Memory B cell (primary cell): ENCODE measurements at regions not wholly inside any gene's neighbourhood (a gene's known extent, or its start where the extent isn't known, plus 50 kb on each side); places are given as distances from the start of the nearest gene placed in this dataset.
A peak's percentile ranks its signal among the peaks of the same experiment; 100 is the strongest.

Experiments used
- ATAC-seq: fragments of 150-1000 bp; cut with Tn5 transposase; 2 replicates; pipeline ENCODE4 v1.10.0; 2021; ENCODE audit warnings: low read depth, mild to moderate bottlenecking, moderate library complexity
- DNase-seq, 2 donors: peaks; one replicate each; pipeline ENCODE4 v3.0.0; 2022; ENCODE audit warnings: low spot score in 2 of 2
- H3K27ac Mint-ChIP-seq: one replicate; pipeline ENCODE4 v1.8.0; 2022; ENCODE audit warnings: mild to moderate bottlenecking, moderate library complexity, mixed read lengths
- H3K27me3 Mint-ChIP-seq: one replicate; pipeline ENCODE4 v1.8.0; 2022; ENCODE audit warnings: mixed read lengths
- H3K36me3 Mint-ChIP-seq: one replicate; pipeline ENCODE4 v1.8.0; 2022; ENCODE audit warnings: mild to moderate bottlenecking, mixed read lengths
- H3K4me1 Mint-ChIP-seq: one replicate; pipeline ENCODE4 v1.8.0; 2022; ENCODE audit warnings: mixed read lengths
- H3K4me3 Mint-ChIP-seq: one replicate; pipeline ENCODE4 v1.8.0; 2022; ENCODE audit warnings: mild to moderate bottlenecking, moderate library complexity, mixed read lengths
- H3K9me3 Mint-ChIP-seq: one replicate; pipeline ENCODE4 v1.8.0; 2022; ENCODE audit warnings: mixed read lengths

- Mint-ChIP-seq H3K27me3 (no peaks in the 10 kb centered on the region), H3K27ac (no peak overlapping the region), H3K4me3 (no peak overlapping the region), H3K36me3 (no peaks in the 10 kb centered on the region), H3K4me1 (peaks cover 8% of the 10 kb centered on the region), H3K9me3 (peaks cover 2% of the 10 kb centered on the region)
- no peak for DNase-seq
- ATAC-seq = no peak
Observed at GRCh38 chr14:105797546-105797945, 271.2 kb downstream of the TMEM121 start.

GRCh38 chr14:105805701-105806100 lies 279.3 kb downstream of the TMEM121 start:
- Mint-ChIP-seq H3K27me3 (no peaks in the 10 kb centered on the region), H3K36me3 (no peaks in the 10 kb centered on the region), H3K4me3 (no peak overlapping the region), H3K9me3 (peaks cover 3% of the 10 kb centered on the region), H3K27ac (no peak overlapping the region), H3K4me1 (no peaks in the 10 kb centered on the region)
- ATAC-seq (no peak), DNase-seq (no peak)

GRCh38 chr14:105806568-105806967 lies 280.2 kb downstream of the TMEM121 start:
- H3K4me3 Mint-ChIP-seq = no peak overlapping the region
- H3K4me1 Mint-ChIP-seq = no peaks in the 10 kb centered on the region
- no peak for ATAC-seq
- DNase-seq = no peak
- H3K9me3 Mint-ChIP-seq = peaks cover 6% of the 10 kb centered on the region
- no peaks in the 10 kb centered on the region for H3K36me3 Mint-ChIP-seq
- H3K27me3 Mint-ChIP-seq = no peaks in the 10 kb centered on the region
- no peak overlapping the region for H3K27ac Mint-ChIP-seq

GRCh38 chr14:105817971-105818711 lies 291.8 kb downstream of the TMEM121 start:
- H3K36me3 Mint-ChIP-seq = peaks cover 2% of the 10 kb centered on the region
- H3K27ac Mint-ChIP-seq = peak overlapping the region; percentile 97
- peaks cover 2% of the 10 kb centered on the region for H3K9me3 Mint-ChIP-seq
- DNase-seq (peak; percentile 57 to 62), ATAC-seq (peak; percentile 91)
- H3K4me1 Mint-ChIP-seq = peaks cover 28% of the 10 kb centered on the region
- no peaks in the 10 kb centered on the region for H3K27me3 Mint-ChIP-seq
- peak overlapping the region; percentile 85 for H3K4me3 Mint-ChIP-seq

- H3K27ac Mint-ChIP-seq = peak overlapping the region; percentile 97
- H3K27me3 Mint-ChIP-seq = no peaks in the 10 kb centered on the region
- DNase-seq (no peak), ATAC-seq (no peak)
- H3K36me3 Mint-ChIP-seq = peaks cover 2% of the 10 kb centered on the region
- peaks cover 28% of the 10 kb centered on the region for H3K4me1 Mint-ChIP-seq
- H3K9me3 Mint-ChIP-seq = peaks cover 2% of the 10 kb centered on the region
- H3K4me3 Mint-ChIP-seq = peak overlapping the region; percentile 85
Observed at GRCh38 chr14:105818712-105819005, 292.3 kb downstream of the TMEM121 start.

GRCh38 chr14:105830171-105830570 lies 303.8 kb downstream of the TMEM121 start:
- Mint-ChIP-seq H3K27me3 (no peaks in the 10 kb centered on the region), H3K4me1 (peaks cover 2% of the 10 kb centered on the region), H3K36me3 (no peaks in the 10 kb centered on the region), H3K4me3 (no peak overlapping the region), H3K9me3 (no peaks in the 10 kb centered on the region), H3K27ac (no peak overlapping the region)
- no peak for ATAC-seq
- no peak for DNase-seq

- ATAC-seq = no peak
Observed at GRCh38 chr14:105836160-105836559, 309.8 kb downstream of the TMEM121 start.

GRCh38 chr14:105836730-105837129 lies 310.3 kb downstream of the TMEM121 start:
- ATAC-seq (no peak), DNase-seq (no peak)
- Mint-ChIP-seq H3K36me3 (peaks cover 9% of the 10 kb centered on the region), H3K4me3 (no peak overlapping the region), H3K9me3 (no peaks in the 10 kb centered on the region), H3K4me1 (no peaks in the 10 kb centered on the region), H3K27ac (no peak overlapping the region), H3K27me3 (no peaks in the 10 kb centered on the region)

More at GRCh38 chr14:105836160-105836559, 309.8 kb downstream of the TMEM121 start:
- H3K36me3 Mint-ChIP-seq = peaks cover 9% of the 10 kb centered on the region
- H3K4me3 Mint-ChIP-seq = no peak overlapping the region
- DNase-seq = no peak
- no peaks in the 10 kb centered on the region for H3K27me3 Mint-ChIP-seq
- no peak overlapping the region for H3K27ac Mint-ChIP-seq
- no peaks in the 10 kb centered on the region for H3K9me3 Mint-ChIP-seq
- H3K4me1 Mint-ChIP-seq = no peaks in the 10 kb centered on the region

GRCh38 chr14:105837349-105838063 lies 311.1 kb downstream of the TMEM121 start:
- Mint-ChIP-seq H3K4me3 (no peak overlapping the region), H3K4me1 (peaks cover 2% of the 10 kb centered on the region), H3K27me3 (no peaks in the 10 kb centered on the region), H3K27ac (no peak overlapping the region), H3K36me3 (peaks cover 13% of the 10 kb centered on the region), H3K9me3 (no peaks in the 10 kb centered on the region)
- ATAC-seq (no peak), DNase-seq (no peak)

- peaks cover 13% of the 10 kb centered on the region for H3K36me3 Mint-ChIP-seq
- peaks cover 3% of the 10 kb centered on the region for H3K4me1 Mint-ChIP-seq
- no peak overlapping the region for H3K4me3 Mint-ChIP-seq
Observed at GRCh38 chr14:105838107-105838506, 311.7 kb downstream of the TMEM121 start.

GRCh38 chr14:105838591-105839424 lies 312.4 kb downstream of the TMEM121 start:
- Mint-ChIP-seq H3K9me3 (no peaks in the 10 kb centered on the region), H3K36me3 (peaks cover 17% of the 10 kb centered on the region), H3K27ac (no peak overlapping the region), H3K4me3 (no peak overlapping the region), H3K27me3 (no peaks in the 10 kb centered on the region), H3K4me1 (peaks cover 5% of the 10 kb centered on the region)
- DNase-seq (no peak), ATAC-seq (no peak)

More at GRCh38 chr14:105838107-105838506, 311.7 kb downstream of the TMEM121 start:
- ATAC-seq (no peak), DNase-seq (no peak)
- Mint-ChIP-seq H3K27me3 (no peaks in the 10 kb centered on the region), H3K9me3 (no peaks in the 10 kb centered on the region), H3K27ac (no peak overlapping the region)

GRCh38 chr14:105839425-105840265 lies 313.3 kb downstream of the TMEM121 start:
- no peak for ATAC-seq
- no peak overlapping the region for H3K4me3 Mint-ChIP-seq
- no peaks in the 10 kb centered on the region for H3K9me3 Mint-ChIP-seq
- no peaks in the 10 kb centered on the region for H3K27me3 Mint-ChIP-seq
- peaks cover 17% of the 10 kb centered on the region for H3K36me3 Mint-ChIP-seq
- H3K27ac Mint-ChIP-seq = no peak overlapping the region
- H3K4me1 Mint-ChIP-seq = peaks cover 5% of the 10 kb centered on the region
- DNase-seq = no peak

- DNase-seq (no peak), ATAC-seq (no peak)
- no peaks in the 10 kb centered on the region for H3K9me3 Mint-ChIP-seq
- H3K27me3 Mint-ChIP-seq = no peaks in the 10 kb centered on the region
- H3K36me3 Mint-ChIP-seq = peaks cover 18% of the 10 kb centered on the region
- peaks cover 9% of the 10 kb centered on the region for H3K4me1 Mint-ChIP-seq
- H3K27ac Mint-ChIP-seq = no peak overlapping the region
- H3K4me3 Mint-ChIP-seq = no peak overlapping the region
Observed at GRCh38 chr14:105840266-105841021, 314.1 kb downstream of the TMEM121 start.
